Vagina (tissue), 2 donors: ENCODE measurements at regions not wholly inside any gene's neighbourhood (a gene's known extent, or its start where the extent isn't known, plus 50 kb on each side); places are given as distances from the start of the nearest gene placed in this dataset.
"Not testable (repeated sequence)": the region's sequence is repeated elsewhere in the genome, so short reads cannot be mapped to it uniquely, and the experiment has no call there.

ENCODE experiments used
- CTCF ChIP-seq, 3 experiments: fragments of 450-650 bp in 2 of 3; fragments of 200-600 bp in 1 of 3; sonication (generic) in 1 of 3; IDR thresholded peaks; one replicate each; pipeline ENCODE4 v1.5.1; 2017 to 2019; ENCODE audit warnings: antibody characterized with exemption in 3 of 3, mild to moderate bottlenecking in 2 of 3, moderate library complexity in 2 of 3
- POLR2AphosphoS5 ChIP-seq, 2 donors: sonication (generic); formaldehyde crosslinking; IDR thresholded peaks; one replicate each; pipeline ENCODE4 v1.9.0; 2017; ENCODE audit warnings: antibody characterized with exemption in 2 of 2, mild to moderate bottlenecking in 2 of 2, low read depth in 1 of 2; ENCODE audit not compliant: insufficient read depth in 1 of 2

GRCh38 chr10:5289228-5289627 lies 75.5 kb upstream of the UCN3 start:
- TF ChIP-seq CTCF (IDR thresholded peaks at IDR 0.05); POLR2AphosphoS5 (IDR thresholded peaks at IDR 0.05; ENCODE audit: insufficient read depth in 1 of 2, low read depth in 1 of 2): not testable (repeated sequence)
